DOHH2 (cell line): ENCODE measurements at regions not wholly inside any gene's neighbourhood (a gene's known extent, or its start where the extent isn't known, plus 50 kb on each side); places are given as distances from the start of the nearest gene placed in this dataset.

Source experiments
- CTCF ChIP-seq: fragments of 200-600 bp; sonication (generic); IDR thresholded peaks from one replicate; pipeline ENCODE4 v1.5.1; 2014; ENCODE audit warnings: antibody characterized with exemption, mild to moderate bottlenecking, low read depth, low read length; ENCODE audit not compliant: poor library complexity, severe bottlenecking
- EZH2phosphoT487 ChIP-seq: fragments of 200-600 bp; sonication (generic); IDR thresholded peaks from 2 replicates; pipeline ENCODE4 v1.6.1; 2017; ENCODE audit warnings: borderline replicate concordance, mild to moderate bottlenecking, antibody characterized with exemption, low read length, moderate library complexity, mixed read lengths

GRCh38 chr2:224133387-224133786, 94.3 kb upstream of the SERPINE2 start:
- TF ChIP-seq CTCF (no peak), EZH2phosphoT487 (no peak)
